ENCODE measurements at regions not wholly inside any gene's neighbourhood (a gene's known extent, or its start where the extent isn't known, plus 50 kb on each side); places are given as distances from the start of the nearest gene placed in this dataset.
"Not testable (repeated sequence)": the region's sequence is repeated elsewhere in the genome, so short reads cannot be mapped to it uniquely, and the experiment has no call there.

GRCh38 chr12:94816746-94817145 lies 166.4 kb upstream of the TMCC3 start:
- 50% methylated on average over 4 of the region's 5 CpGs for WGBS (ENCODE audit: insufficient coverage)
- DNase-seq; H3K36me3 ChIP-seq (ENCODE audit: control insufficient read depth, insufficient read depth, low read length); H3K27me3 Mint-ChIP-seq (ENCODE audit: low read depth in 2 of 2); H3K27ac ChIP-seq (ENCODE audit: low read length); H3K4me1 Mint-ChIP-seq; H3K4me3 Mint-ChIP-seq; intact Hi-C loops (cut with micrococcal nuclease); H3K27ac Mint-ChIP-seq; ATAC-seq; H3K27me3 ChIP-seq (ENCODE audit: control insufficient read depth, insufficient read depth, low read length); H3K9me3 ChIP-seq (ENCODE audit: control insufficient read depth, insufficient read depth, low read length); H3K4me3 ChIP-seq (ENCODE audit: low read length); H3K4me1 ChIP-seq (ENCODE audit: control insufficient read depth, insufficient read depth, low read length): not testable (repeated sequence)
- peaks cover 2 to 18% of the 10 kb centered on the region in 2 donors for H3K9me3 Mint-ChIP-seq
- peaks cover 18% of the 10 kb centered on the region for H3K36me3 Mint-ChIP-seq

GRCh38 chr12:94815958-94816357 lies 165.6 kb upstream of the TMCC3 start:
- no peak for DNase-seq
- Histone ChIP-seq H3K36me3 (ENCODE audit: control insufficient read depth, insufficient read depth, low read length) (no peaks in the 10 kb centered on the region), H3K4me1 (ENCODE audit: control insufficient read depth, insufficient read depth, low read length) (no peaks in the 10 kb centered on the region), H3K4me3 (ENCODE audit: low read length) (no peak overlapping the region), H3K9me3 (ENCODE audit: control insufficient read depth, insufficient read depth, low read length) (peaks cover 5% of the 10 kb centered on the region), H3K27me3 (ENCODE audit: control insufficient read depth, insufficient read depth, low read length) (no peaks in the 10 kb centered on the region), H3K27ac (ENCODE audit: low read length) (no peak overlapping the region)
- H3K36me3 Mint-ChIP-seq, result peaks cover 18% of the 10 kb centered on the region
- TF ChIP-seq CTCF (IDR thresholded peaks at IDR 0.05), result no peak
- no peak for ATAC-seq
- no peak overlapping the region for H3K27ac Mint-ChIP-seq
- H3K9me3 Mint-ChIP-seq, result peaks cover 2 to 18% of the 10 kb centered on the region in 2 donors
- WGBS (ENCODE audit: insufficient coverage), result 77% methylated on average over 7 of the region's 7 CpGs
- intact Hi-C loops (cut with micrococcal nuclease), result no loop called here
- H3K27me3 Mint-ChIP-seq (ENCODE audit: low read depth in 2 of 2), result no peaks in the 10 kb centered on the region
- H3K4me1 Mint-ChIP-seq, result no peaks in the 10 kb centered on the region
- H3K4me3 Mint-ChIP-seq, result no peak overlapping the region

GRCh38 chr12:94815450-94815849 lies 165.1 kb upstream of the TMCC3 start:
- Mint-ChIP-seq H3K27ac (no peak overlapping the region), H3K4me1 (no peaks in the 10 kb centered on the region), H3K36me3 (peaks cover 18% of the 10 kb centered on the region), H3K27me3 (ENCODE audit: low read depth in 2 of 2) (no peaks in the 10 kb centered on the region), H3K4me3 (no peak overlapping the region), H3K9me3 (peaks cover 2 to 18% of the 10 kb centered on the region in 2 donors)
- Histone ChIP-seq H3K27ac (ENCODE audit: low read length) (no peak overlapping the region), H3K4me3 (ENCODE audit: low read length) (no peak overlapping the region), H3K4me1 (ENCODE audit: control insufficient read depth, insufficient read depth, low read length) (no peaks in the 10 kb centered on the region), H3K9me3 (ENCODE audit: control insufficient read depth, insufficient read depth, low read length) (peaks cover 8% of the 10 kb centered on the region), H3K27me3 (ENCODE audit: control insufficient read depth, insufficient read depth, low read length) (no peaks in the 10 kb centered on the region), H3K36me3 (ENCODE audit: control insufficient read depth, insufficient read depth, low read length) (no peaks in the 10 kb centered on the region)
- no peak for TF ChIP-seq CTCF (IDR thresholded peaks at IDR 0.05)
- WGBS (ENCODE audit: insufficient coverage), result 81% methylated on average over 2 of the region's 2 CpGs
- intact Hi-C loops (cut with micrococcal nuclease), result no loop called here
- DNase-seq, result no peak
- ATAC-seq, result no peak

GRCh38 chr12:94813314-94813713 lies 163.0 kb upstream of the TMCC3 start:
- Mint-ChIP-seq H3K27ac (no peak overlapping the region), H3K9me3 (peaks cover 2 to 18% of the 10 kb centered on the region in 2 donors), H3K4me1 (no peaks in the 10 kb centered on the region), H3K4me3 (no peak overlapping the region), H3K27me3 (ENCODE audit: low read depth in 2 of 2) (peaks cover 4 to 7% of the 10 kb centered on the region in 2 donors), H3K36me3 (peaks cover 18% of the 10 kb centered on the region)
- WGBS (ENCODE audit: insufficient coverage), result 75% methylated on average over 1 of the region's 2 CpGs
- peaks cover 8% of the 10 kb centered on the region for H3K9me3 ChIP-seq (ENCODE audit: control insufficient read depth, insufficient read depth, low read length)
- ATAC-seq, result no peak
- no peak for DNase-seq
- no peak for TF ChIP-seq CTCF (IDR thresholded peaks at IDR 0.05)
- H3K27ac ChIP-seq (ENCODE audit: low read length), result no peak overlapping the region
- no peak overlapping the region for H3K4me3 ChIP-seq (ENCODE audit: low read length)
- H3K27me3 ChIP-seq (ENCODE audit: control insufficient read depth, insufficient read depth, low read length), result no peaks in the 10 kb centered on the region
- H3K4me1 ChIP-seq (ENCODE audit: control insufficient read depth, insufficient read depth, low read length), result no peaks in the 10 kb centered on the region
- intact Hi-C loops (cut with micrococcal nuclease), result no loop called here
- H3K36me3 ChIP-seq (ENCODE audit: control insufficient read depth, insufficient read depth, low read length), result no peaks in the 10 kb centered on the region
